ENCODE measurements at regions not wholly inside any gene's neighbourhood (a gene's known extent, or its start where the extent isn't known, plus 50 kb on each side); places are given as distances from the start of the nearest gene placed in this dataset.

GRCh38 chr13:88074794-88075510 lies 403.8 kb downstream of the SLITRK5 start:
- no peak for DNase-seq (ENCODE audit: extremely low read depth, low read depth, low spot score)

- DNase-seq (ENCODE audit: extremely low read depth, low read depth, low spot score) = no peak
These were observed 413.9 kb downstream of the SLITRK5 start for GRCh38 chr13:88085036-88085435.

GRCh38 chr13:88086577-88086976 lies 415.4 kb downstream of the SLITRK5 start:
- DNase-seq (ENCODE audit: extremely low read depth, low read depth, low spot score) = no peak

GRCh38 chr13:88097541-88097940 lies 426.4 kb downstream of the SLITRK5 start:
- DNase-seq (ENCODE audit: extremely low read depth, low read depth, low spot score) = no peak

DNA sequence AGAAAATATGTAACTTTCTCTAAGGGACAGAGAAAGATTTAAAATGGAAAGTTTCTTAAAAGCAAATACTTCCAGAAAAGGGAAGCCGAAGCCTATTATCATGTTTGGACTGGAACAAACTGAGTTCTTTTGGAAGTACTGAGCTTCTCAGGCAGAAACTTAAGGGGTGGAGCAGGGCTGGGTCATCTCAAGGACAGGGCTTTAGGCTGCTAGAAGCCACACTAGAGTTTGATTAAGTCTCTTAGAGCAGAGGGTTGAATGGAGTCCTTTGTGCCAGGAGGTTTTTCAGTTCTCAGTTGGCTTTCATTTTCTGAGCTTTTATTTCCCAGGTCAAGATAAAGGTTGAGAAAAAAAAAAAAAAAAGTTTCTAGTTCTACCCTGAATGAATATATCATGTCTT lies 432.7 kb downstream of the SLITRK5 start:
- DNase-seq (ENCODE audit: extremely low read depth, low read depth, low spot score) = no peak

- no peak for DNase-seq (ENCODE audit: extremely low read depth, low read depth, low spot score)
These were observed 433.4 kb downstream of the SLITRK5 start for GRCh38 chr13:88104576-88104975.

GRCh38 chr13:88107570-88107969 lies 436.4 kb downstream of the SLITRK5 start:
- no peak for DNase-seq (ENCODE audit: extremely low read depth, low read depth, low spot score)

GRCh38 chr13:88112526-88112925 lies 441.4 kb downstream of the SLITRK5 start:
- DNase-seq (ENCODE audit: extremely low read depth, low read depth, low spot score) = no peak

DNA sequence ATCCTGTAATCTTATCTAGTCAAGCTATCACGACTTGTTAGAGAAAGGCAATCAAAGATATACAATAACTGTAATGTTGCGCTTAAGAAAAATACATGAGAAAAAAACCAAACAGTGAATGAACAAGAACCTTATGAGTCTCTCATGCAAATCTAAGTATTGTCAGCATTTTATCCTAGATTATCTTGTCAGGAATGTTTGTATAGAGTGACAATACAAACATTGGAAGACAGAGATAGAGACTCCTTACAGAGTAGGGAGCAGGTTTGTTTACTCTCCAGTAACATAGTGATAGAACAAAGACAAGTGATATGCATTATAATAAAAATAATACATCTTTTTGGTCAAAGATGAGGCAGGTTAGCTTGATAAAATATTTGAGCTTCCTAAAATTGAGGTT lies 444.8 kb downstream of the SLITRK5 start:
- DNase-seq (ENCODE audit: extremely low read depth, low read depth, low spot score) = no peak

DNA sequence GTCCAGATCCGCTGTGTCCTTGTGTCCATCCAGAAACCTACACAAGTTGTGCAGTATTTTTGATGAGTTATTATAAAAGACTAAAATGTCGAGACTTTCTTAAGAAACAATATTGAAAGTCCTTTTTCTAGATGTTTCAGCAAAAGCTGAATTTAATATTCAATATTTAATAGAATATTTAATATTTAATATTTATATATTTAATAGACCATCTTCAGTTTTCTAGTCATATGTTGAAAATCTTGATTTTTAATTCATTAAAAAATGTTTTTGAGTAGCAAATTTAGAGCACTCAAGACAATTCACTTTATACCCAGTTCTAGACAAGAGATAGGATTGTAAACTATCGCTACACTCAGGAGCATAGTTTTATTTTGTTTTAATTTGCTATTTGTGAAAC lies 447.8 kb downstream of the SLITRK5 start:
- DNase-seq (ENCODE audit: extremely low read depth, low read depth, low spot score) = no peak

DNA sequence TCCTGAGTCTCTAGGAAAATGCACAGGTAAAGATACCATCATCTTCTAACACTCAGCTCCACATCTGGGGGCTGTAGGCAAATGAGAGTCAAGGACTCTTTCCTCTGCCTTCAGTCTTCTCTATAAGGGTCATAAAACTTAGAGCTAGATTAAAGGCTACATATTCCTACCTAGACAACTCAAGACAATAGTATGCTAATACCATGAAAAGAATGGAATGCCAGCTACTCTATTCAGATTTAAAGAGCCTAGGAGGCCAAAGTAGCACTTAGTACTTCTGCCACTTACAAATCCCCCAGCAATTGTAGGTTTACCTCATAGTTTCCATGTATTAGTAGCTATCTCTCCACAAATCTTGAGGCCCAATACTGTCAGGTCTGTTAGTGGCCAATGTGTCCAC lies 453.0 kb downstream of the SLITRK5 start:
- no peak for DNase-seq (ENCODE audit: extremely low read depth, low read depth, low spot score)

DNA sequence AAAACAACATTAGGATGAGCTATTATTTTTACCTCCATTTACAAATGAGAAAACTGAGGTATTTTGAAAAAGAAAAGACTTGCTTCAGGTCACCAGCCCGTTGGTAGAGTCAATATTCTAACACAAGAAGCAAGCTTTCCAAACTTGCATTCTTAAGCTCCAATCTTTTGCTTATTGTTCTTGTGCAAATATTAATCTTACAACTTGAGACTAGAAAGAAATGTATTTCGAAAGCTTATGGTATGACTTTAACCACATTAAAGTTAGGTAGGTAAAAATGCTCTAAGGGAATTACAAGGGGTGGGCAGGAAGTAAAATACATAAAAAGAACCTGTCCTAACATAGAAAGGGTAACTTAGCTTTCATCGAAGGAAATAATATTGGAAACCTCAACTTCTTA lies 453.9 kb downstream of the SLITRK5 start:
- DNase-seq (ENCODE audit: extremely low read depth, low read depth, low spot score) = no peak

DNA sequence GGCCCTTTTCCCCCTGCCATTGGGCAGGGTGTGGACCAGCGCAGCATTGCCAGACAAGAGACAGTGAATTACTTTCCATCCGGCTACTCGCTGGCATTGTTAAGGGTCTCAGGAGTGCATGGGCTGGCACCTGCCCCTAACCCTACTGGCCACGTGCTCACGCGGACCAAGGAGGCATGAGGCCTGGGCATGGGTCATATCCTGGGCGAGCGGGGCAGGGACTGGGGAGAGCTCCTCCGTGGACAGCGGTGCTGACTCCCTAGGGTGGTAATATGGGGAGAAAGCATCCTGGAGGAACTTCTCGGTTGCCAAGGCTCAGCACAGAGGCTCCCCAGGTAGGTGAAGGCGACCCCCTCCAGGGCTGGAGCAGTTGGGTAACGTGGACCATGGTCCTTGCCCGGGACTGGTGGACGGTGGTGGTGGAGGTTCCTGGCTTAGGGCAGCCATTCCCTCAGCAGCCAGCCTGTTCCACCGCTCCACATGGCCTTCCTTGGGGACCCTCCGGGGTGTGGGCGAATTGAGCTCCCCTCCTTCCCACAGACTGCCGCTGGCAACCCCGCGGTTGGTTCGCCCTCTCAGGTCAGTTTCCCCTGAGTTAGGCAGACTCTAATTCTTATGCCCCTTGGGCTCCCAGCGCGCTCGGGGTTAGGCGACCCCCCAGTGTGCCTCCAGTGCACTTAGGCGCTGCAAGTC lies 465.1 kb downstream of the SLITRK5 start:
- no peak for DNase-seq (ENCODE audit: extremely low read depth, low read depth, low spot score)

GRCh38 chr13:88142653-88143052 lies 471.5 kb downstream of the SLITRK5 start:
- no peak for DNase-seq (ENCODE audit: extremely low read depth, low read depth, low spot score)

- no peak for DNase-seq (ENCODE audit: extremely low read depth, low read depth, low spot score)
These were observed 473.4 kb downstream of the SLITRK5 start for GRCh38 chr13:88144580-88144979.

- DNase-seq (ENCODE audit: extremely low read depth, low read depth, low spot score) = no peak
These were observed 482.2 kb downstream of the SLITRK5 start for GRCh38 chr13:88153353-88153752.

DNA sequence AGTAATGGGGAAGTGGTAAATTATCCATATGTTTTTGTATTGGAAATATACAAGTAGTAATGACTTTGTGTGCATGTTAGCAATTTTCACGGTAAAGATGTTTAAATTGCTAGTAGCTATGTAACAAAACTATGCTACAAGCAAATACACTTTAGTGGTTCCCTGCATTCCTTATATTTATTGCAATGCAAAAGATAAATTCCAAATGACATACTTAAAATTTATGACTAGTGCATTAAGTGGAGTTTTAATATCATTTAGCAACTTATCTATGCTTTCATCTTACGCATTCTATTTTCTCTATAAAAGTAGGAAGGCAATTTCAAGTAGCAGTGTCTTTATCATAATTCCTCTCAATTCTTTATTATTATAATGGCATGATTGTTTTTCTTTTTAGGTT lies 482.8 kb downstream of the SLITRK5 start:
- no peak for DNase-seq (ENCODE audit: extremely low read depth, low read depth, low spot score)

- no peak for DNase-seq (ENCODE audit: extremely low read depth, low read depth, low spot score)
These were observed 491.0 kb downstream of the SLITRK5 start for GRCh38 chr13:88162076-88162702.

DNA sequence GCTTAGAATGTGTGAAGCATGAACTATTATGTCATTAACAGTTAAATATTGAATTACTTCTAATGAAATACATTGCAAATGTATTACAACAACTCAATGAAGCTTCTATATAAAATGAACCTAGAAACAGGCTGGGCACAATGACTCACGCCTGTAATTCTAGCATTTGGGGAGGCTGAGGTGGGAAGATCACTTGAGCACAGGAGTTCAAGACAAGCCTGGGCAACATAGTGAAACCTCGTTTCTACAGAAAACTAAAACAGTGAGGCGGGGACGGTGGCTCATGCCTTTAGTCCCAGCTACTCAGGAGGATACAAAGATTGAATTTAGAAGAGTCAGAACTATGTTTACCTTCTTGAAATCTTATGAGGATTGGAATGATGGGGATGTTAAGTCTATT lies 505.1 kb downstream of the SLITRK5 start:
- DNase-seq (ENCODE audit: extremely low read depth, low read depth, low spot score) = no peak

DNA sequence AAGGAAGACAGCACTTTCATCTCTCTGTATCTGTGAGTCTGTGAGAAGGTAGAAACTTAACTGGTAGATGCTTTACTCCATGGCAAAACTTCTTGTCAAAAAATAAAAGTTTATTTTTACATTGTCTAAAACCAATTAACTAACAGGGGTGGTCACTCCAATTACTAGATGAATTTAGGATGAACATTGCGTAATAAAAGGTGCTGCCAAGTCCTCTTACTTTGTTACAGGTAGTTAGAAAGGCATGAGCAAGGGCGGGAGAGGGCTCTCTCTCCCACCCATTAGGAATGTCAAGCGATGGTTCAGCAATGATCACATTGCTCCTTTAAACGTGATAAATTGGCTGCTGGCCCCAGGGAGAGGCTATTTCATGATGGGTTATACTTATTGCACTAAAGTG lies 512.3 kb downstream of the SLITRK5 start:
- no peak for DNase-seq (ENCODE audit: extremely low read depth, low read depth, low spot score)

DNA sequence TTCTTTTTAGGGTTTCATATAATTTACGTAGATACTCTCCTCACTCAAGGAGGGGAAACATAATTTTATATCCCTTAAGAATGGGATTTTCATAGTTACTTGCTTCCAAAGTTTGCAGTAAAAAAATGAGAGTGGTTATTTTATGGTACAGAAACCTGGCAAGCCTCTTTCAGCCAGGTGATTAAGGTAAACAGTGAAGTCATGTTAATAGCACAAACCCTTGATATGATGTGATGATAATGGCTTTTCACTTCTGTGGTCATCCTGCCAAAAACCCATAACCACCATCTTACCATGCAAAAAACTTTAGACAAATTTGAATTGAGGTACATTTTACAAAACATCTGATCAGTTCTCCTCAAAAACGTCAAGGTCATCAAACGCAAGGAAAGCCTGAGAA lies 517.8 kb downstream of the SLITRK5 start:
- DNase-seq (ENCODE audit: extremely low read depth, low read depth, low spot score) = no peak

- no peak for DNase-seq (ENCODE audit: extremely low read depth, low read depth, low spot score)
These were observed 518.6 kb downstream of the SLITRK5 start for GRCh38 chr13:88189728-88190127.

All from glomerular endothelial cell (primary cell).